ENCODE measurements at regions not wholly inside any gene's neighbourhood (a gene's known extent, or its start where the extent isn't known, plus 50 kb on each side); places are given as distances from the start of the nearest gene placed in this dataset.
A peak's percentile ranks its signal among the peaks of the same experiment; 100 is the strongest.
"Not testable (repeated sequence)": the region's sequence is repeated elsewhere in the genome, so short reads cannot be mapped to it uniquely, and the experiment has no call there.

DNA sequence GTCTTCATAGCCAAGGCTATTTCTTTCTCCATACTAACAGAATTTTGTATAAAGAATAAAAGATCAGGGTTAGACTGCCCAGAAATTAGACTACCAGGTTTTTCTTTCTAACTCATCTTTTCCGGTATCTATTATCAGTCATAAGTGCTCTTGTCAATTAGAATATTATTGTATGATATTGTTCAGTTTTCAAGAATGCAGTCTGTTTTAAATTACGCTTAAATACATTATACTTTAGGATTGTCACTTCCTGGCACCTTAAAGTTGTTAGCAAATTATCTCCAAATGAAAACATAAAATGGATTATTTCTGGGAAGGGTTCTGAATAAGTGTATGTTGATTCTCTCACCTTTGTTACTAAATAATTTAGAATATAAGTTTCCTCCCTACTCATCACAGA, 497.2 kb downstream of the IGSF11 start:
- Histone ChIP-seq H3K9ac (ENCODE audit: low read depth in 2 of 2, low read length in 2 of 2) (no peak overlapping the region), H3K27ac (no peak overlapping the region), H3K36me3 (no peaks in the 10 kb centered on the region), H3K27me3 (no peaks in the 10 kb centered on the region), H3K4me1 (no peaks in the 10 kb centered on the region), H3K4me3 (no peak overlapping the region), H3K9me3 (no peaks in the 10 kb centered on the region)
- intact Hi-C loops (cut with DNase I), result no loop called here
- no peak for TF ChIP-seq CTCF (IDR thresholded peaks at IDR 0.05)
- no peak for DNase-seq

- no peaks in the 10 kb centered on the region for H3K36me3 ChIP-seq
- H3K4me3 ChIP-seq, result no peak overlapping the region
- no peak overlapping the region for H3K27ac ChIP-seq
- H3K27me3 ChIP-seq, result no peaks in the 10 kb centered on the region
- no peak for DNase-seq
- no peak for TF ChIP-seq CTCF (IDR thresholded peaks at IDR 0.05)
- intact Hi-C loops (cut with DNase I), result no loop called here
- H3K9ac ChIP-seq (ENCODE audit: low read depth in 2 of 2, low read length in 2 of 2), result no peak overlapping the region
- H3K9me3 ChIP-seq, result no peaks in the 10 kb centered on the region
- no peaks in the 10 kb centered on the region for H3K4me1 ChIP-seq
Measured at GRCh38 chr3:118538187-118538586, 496.5 kb downstream of the IGSF11 start.

DNA sequence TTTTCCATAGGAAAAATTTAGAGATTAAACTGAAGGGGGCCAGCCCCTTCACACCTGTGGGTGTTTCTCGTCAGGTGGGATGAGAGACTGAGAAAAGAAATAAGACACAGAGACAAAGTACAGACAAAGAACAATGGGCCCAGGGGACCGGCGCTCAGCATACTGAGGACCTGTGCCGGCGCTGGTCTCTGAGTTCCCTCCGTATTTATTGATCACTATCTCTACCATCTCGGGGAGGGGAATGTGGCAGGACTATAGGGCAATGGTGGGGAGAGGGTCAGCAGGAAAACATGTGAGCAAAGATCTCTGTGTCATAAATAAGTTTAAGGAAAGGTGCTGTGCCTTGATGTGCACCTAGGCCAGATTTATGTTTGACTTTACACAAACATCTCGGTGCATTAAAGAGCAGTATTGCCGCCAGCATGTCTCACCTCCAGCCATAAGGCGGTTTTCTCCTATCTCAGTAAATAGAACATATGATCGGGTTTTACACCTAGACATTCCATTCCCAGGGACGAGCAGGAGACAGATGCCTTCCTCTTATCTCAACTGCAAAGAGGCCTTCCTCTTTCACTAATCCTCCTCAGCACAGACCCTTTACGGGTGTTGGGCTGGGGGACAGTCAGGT, 494.7 kb downstream of the IGSF11 start:
- H3K27me3 ChIP-seq; H3K36me3 ChIP-seq; H3K27ac ChIP-seq; intact Hi-C loops (cut with DNase I); H3K4me1 ChIP-seq; DNase-seq; H3K4me3 ChIP-seq; H3K9me3 ChIP-seq; H3K9ac ChIP-seq (ENCODE audit: low read depth in 2 of 2, low read length in 2 of 2): not testable (repeated sequence)

- H3K27ac ChIP-seq; H3K9me3 ChIP-seq; H3K9ac ChIP-seq (ENCODE audit: low read depth in 2 of 2, low read length in 2 of 2); H3K36me3 ChIP-seq; DNase-seq; H3K4me1 ChIP-seq; intact Hi-C loops (cut with DNase I); H3K27me3 ChIP-seq; H3K4me3 ChIP-seq: not testable (repeated sequence)
Measured at GRCh38 chr3:118540448-118540821, 494.2 kb downstream of the IGSF11 start.

- DNase-seq, result no peak
- intact Hi-C loops (cut with DNase I), result no loop called here
- H3K4me3 ChIP-seq, result no peak overlapping the region
- no peak overlapping the region for H3K9ac ChIP-seq (ENCODE audit: low read depth in 2 of 2, low read length in 2 of 2)
- no peak for TF ChIP-seq CTCF (IDR thresholded peaks at IDR 0.05)
- no peaks in the 10 kb centered on the region for H3K36me3 ChIP-seq
- peak overlapping the region; percentile 54 for H3K27ac ChIP-seq
- H3K9me3 ChIP-seq, result no peaks in the 10 kb centered on the region
- H3K27me3 ChIP-seq, result no peaks in the 10 kb centered on the region
- H3K4me1 ChIP-seq, result no peaks in the 10 kb centered on the region
Measured at GRCh38 chr3:118540826-118541225, 493.8 kb downstream of the IGSF11 start.

- no peaks in the 10 kb centered on the region for H3K9me3 ChIP-seq
- H3K4me3 ChIP-seq, result no peak overlapping the region
- intact Hi-C loops (cut with DNase I), result no loop called here
- no peaks in the 10 kb centered on the region for H3K36me3 ChIP-seq
- H3K4me1 ChIP-seq, result no peaks in the 10 kb centered on the region
- no peaks in the 10 kb centered on the region for H3K27me3 ChIP-seq
- no peak for TF ChIP-seq CTCF (IDR thresholded peaks at IDR 0.05)
- peak overlapping the region; percentile 54 for H3K27ac ChIP-seq
- H3K9ac ChIP-seq (ENCODE audit: low read depth in 2 of 2, low read length in 2 of 2), result no peak overlapping the region
- DNase-seq, result no peak
Measured at GRCh38 chr3:118541796-118542195, 492.9 kb downstream of the IGSF11 start.

Measured in colonic mucosa (tissue), 4 donors.